Neural cell (in vitro differentiated cells): ENCODE measurements at regions not wholly inside any gene's neighbourhood (a gene's known extent, or its start where the extent isn't known, plus 50 kb on each side); places are given as distances from the start of the nearest gene placed in this dataset.

Experiments used
- TF ChIP-seq, protein P1 (sequence below): IDR thresholded peaks from 2 replicates; pipeline ENCODE4 v1.6.1; 2012; ENCODE audit warnings: borderline replicate concordance
- TF ChIP-seq, protein P2 (sequence below): fragments of 450-650 bp; IDR thresholded peaks from 2 replicates; pipeline ENCODE4 v1.5.1; 2014; ENCODE audit warnings: antibody characterized with exemption, mild to moderate bottlenecking, moderate library complexity; ENCODE audit not compliant: poor library complexity, severe bottlenecking

DNA sequence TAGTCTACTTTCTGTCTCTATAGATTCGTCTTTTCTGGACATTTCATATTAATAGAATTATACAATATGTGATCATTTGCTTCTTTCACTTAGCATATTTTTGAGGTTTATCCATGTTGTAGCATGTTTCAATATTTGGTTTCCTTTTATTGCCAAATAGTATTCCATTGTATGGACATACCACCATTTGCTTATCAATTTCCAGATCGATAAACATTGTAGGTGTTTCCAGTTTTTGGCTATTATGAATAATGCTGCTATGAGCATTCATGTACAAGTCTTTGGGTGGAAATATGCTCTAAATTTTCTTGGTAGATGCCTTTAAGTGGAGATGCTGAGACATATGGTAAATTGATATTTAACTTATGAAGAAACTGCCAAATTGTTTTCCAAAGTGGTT, 114.1 kb downstream of the RND3 start:
- TF ChIP-seq, protein P1, sequence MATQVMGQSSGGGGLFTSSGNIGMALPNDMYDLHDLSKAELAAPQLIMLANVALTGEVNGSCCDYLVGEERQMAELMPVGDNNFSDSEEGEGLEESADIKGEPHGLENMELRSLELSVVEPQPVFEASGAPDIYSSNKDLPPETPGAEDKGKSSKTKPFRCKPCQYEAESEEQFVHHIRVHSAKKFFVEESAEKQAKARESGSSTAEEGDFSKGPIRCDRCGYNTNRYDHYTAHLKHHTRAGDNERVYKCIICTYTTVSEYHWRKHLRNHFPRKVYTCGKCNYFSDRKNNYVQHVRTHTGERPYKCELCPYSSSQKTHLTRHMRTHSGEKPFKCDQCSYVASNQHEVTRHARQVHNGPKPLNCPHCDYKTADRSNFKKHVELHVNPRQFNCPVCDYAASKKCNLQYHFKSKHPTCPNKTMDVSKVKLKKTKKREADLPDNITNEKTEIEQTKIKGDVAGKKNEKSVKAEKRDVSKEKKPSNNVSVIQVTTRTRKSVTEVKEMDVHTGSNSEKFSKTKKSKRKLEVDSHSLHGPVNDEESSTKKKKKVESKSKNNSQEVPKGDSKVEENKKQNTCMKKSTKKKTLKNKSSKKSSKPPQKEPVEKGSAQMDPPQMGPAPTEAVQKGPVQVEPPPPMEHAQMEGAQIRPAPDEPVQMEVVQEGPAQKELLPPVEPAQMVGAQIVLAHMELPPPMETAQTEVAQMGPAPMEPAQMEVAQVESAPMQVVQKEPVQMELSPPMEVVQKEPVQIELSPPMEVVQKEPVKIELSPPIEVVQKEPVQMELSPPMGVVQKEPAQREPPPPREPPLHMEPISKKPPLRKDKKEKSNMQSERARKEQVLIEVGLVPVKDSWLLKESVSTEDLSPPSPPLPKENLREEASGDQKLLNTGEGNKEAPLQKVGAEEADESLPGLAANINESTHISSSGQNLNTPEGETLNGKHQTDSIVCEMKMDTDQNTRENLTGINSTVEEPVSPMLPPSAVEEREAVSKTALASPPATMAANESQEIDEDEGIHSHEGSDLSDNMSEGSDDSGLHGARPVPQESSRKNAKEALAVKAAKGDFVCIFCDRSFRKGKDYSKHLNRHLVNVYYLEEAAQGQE = no peak
- TF ChIP-seq, protein P2, sequence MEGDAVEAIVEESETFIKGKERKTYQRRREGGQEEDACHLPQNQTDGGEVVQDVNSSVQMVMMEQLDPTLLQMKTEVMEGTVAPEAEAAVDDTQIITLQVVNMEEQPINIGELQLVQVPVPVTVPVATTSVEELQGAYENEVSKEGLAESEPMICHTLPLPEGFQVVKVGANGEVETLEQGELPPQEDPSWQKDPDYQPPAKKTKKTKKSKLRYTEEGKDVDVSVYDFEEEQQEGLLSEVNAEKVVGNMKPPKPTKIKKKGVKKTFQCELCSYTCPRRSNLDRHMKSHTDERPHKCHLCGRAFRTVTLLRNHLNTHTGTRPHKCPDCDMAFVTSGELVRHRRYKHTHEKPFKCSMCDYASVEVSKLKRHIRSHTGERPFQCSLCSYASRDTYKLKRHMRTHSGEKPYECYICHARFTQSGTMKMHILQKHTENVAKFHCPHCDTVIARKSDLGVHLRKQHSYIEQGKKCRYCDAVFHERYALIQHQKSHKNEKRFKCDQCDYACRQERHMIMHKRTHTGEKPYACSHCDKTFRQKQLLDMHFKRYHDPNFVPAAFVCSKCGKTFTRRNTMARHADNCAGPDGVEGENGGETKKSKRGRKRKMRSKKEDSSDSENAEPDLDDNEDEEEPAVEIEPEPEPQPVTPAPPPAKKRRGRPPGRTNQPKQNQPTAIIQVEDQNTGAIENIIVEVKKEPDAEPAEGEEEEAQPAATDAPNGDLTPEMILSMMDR = no peak
